DOHH2 (cell line): ENCODE measurements at regions not wholly inside any gene's neighbourhood (a gene's known extent, or its start where the extent isn't known, plus 50 kb on each side); places are given as distances from the start of the nearest gene placed in this dataset.

Source experiments
- H3F3A ChIP-seq: fragments of 200-600 bp; sonication (generic), shearing (Covaris generic); 2 replicates; pipeline ENCODE4 v1.6.0; 2016; ENCODE audit warnings: antibody characterized with exemption, mild to moderate bottlenecking; ENCODE audit not compliant: control insufficient read depth, insufficient read depth
- H3K27ac ChIP-seq: fragments of 200-600 bp; sonication (generic); 2 replicates; pipeline ENCODE4 v1.5.1; 2014; ENCODE audit warnings: low read depth, mild to moderate bottlenecking, low read length, moderate library complexity
- H3K27me3 ChIP-seq: fragments of 200-600 bp; sonication (generic); 2 replicates; pipeline ENCODE4 v1.6.1; 2014; ENCODE audit warnings: mild to moderate bottlenecking, low read length, mixed read lengths; ENCODE audit not compliant: control insufficient read depth
- H3K36me3 ChIP-seq: fragments of 200-600 bp; sonication (generic); 2 replicates; pipeline ENCODE4 v1.6.1; 2014; ENCODE audit warnings: mild to moderate bottlenecking, low read length, moderate library complexity, mixed read lengths; ENCODE audit not compliant: control insufficient read depth
- H3K4me1 ChIP-seq: fragments of 200-600 bp; sonication (generic); 2 replicates; pipeline ENCODE4 v1.6.1; 2014; ENCODE audit warnings: mild to moderate bottlenecking, low read length, mixed read lengths; ENCODE audit not compliant: control insufficient read depth
- H3K4me2 ChIP-seq: fragments of 200-600 bp; sonication (generic); 2 replicates; pipeline ENCODE4 v1.6.0; 2014; ENCODE audit warnings: mild to moderate bottlenecking, low read length, moderate library complexity
- H3K4me3 ChIP-seq: fragments of 200-600 bp; sonication (generic); 2 replicates; pipeline ENCODE4 v1.5.1; 2014; ENCODE audit warnings: mild to moderate bottlenecking, low read length, mixed read lengths
- H3K79me2 ChIP-seq: fragments of 200-600 bp; sonication (generic); 2 replicates; pipeline ENCODE4 v1.6.1; 2014; ENCODE audit warnings: mild to moderate bottlenecking, low read length, mixed read lengths; ENCODE audit not compliant: control insufficient read depth
- H3K9me2 ChIP-seq: fragments of 200-600 bp; sonication (generic); replicated peaks from 2 replicates; pipeline ENCODE4 v1.6.1; 2014; ENCODE audit warnings: mild to moderate bottlenecking, low read length, mixed read lengths; ENCODE audit not compliant: control insufficient read depth
- H3K9me3 ChIP-seq: fragments of 200-600 bp; sonication (generic); 2 replicates; pipeline ENCODE4 v1.6.1; 2014; ENCODE audit warnings: antibody characterized with exemption, low read length, mixed read lengths; ENCODE audit not compliant: control insufficient read depth, insufficient read depth
- H4K20me1 ChIP-seq: fragments of 200-600 bp; sonication (generic); 2 replicates; pipeline ENCODE4 v1.6.0; 2014; ENCODE audit warnings: low read depth, mild to moderate bottlenecking, antibody characterized with exemption, low read length, moderate library complexity; ENCODE audit not compliant: control insufficient read depth, insufficient read depth
- CTCF ChIP-seq: fragments of 200-600 bp; sonication (generic); IDR thresholded peaks from one replicate; pipeline ENCODE4 v1.5.1; 2014; ENCODE audit warnings: antibody characterized with exemption, mild to moderate bottlenecking, low read depth, low read length; ENCODE audit not compliant: poor library complexity, severe bottlenecking
- EZH2phosphoT487 ChIP-seq: fragments of 200-600 bp; sonication (generic); IDR thresholded peaks from 2 replicates; pipeline ENCODE4 v1.6.1; 2017; ENCODE audit warnings: borderline replicate concordance, mild to moderate bottlenecking, antibody characterized with exemption, low read length, moderate library complexity, mixed read lengths

DNA sequence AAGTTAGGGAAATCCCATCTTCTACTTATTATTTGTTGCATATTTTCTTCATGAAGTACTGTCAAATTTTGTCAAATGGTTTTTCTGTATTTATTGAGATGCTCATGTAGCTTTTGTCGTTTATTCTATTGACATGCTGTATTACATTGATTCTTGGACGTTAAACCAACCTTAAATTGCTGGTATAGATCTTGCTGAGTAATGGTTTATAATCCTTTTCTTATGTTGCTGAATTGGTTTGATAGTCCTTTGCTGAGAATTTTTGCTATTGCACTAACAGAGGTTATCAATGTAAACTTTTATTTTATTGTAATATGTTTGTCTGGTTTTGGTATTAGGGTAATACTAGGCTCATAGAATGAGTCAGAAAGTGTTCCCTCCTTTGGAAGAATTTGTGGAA is 54.3 kb upstream of the COL6A5 start:
- Histone ChIP-seq H3F3A (no peaks in the 10 kb centered on the region), H3K36me3 (no peaks in the 10 kb centered on the region), H3K4me2 (no peak overlapping the region), H3K27ac (no peak overlapping the region), H3K27me3 (no peaks in the 10 kb centered on the region), H3K9me2 (no peaks in the 10 kb centered on the region), H3K79me2 (no peaks in the 10 kb centered on the region), H4K20me1 (no peaks in the 10 kb centered on the region), H3K4me3 (no peak overlapping the region), H3K9me3 (no peaks in the 10 kb centered on the region; the same call in 1 of the 2 replicates), H3K4me1 (no peaks in the 10 kb centered on the region)
- TF ChIP-seq EZH2phosphoT487 (no peak), CTCF (no peak)

DNA sequence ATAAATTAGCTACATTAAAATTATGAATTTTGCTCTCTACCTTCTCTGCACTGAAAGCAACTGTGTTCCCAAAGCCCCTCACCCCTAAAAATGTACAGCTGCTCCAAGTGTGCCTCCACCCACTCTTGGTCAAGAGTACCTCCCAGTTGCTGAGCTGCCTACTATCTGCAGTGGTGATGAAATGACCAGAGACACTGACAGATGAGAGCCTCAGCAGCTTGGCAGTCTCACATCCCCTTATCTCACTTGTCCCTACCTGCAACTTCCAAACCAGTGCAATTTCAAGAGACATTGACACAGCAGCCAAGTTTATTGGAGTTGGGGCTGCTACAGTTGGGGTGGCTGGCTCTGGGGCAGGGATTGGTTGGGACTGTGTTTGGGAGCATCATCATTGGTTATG is 52.2 kb upstream of the COL6A5 start:
- H3K9me2 ChIP-seq = no peaks in the 10 kb centered on the region
- H3K27ac ChIP-seq = no peak overlapping the region
- H4K20me1 ChIP-seq = no peaks in the 10 kb centered on the region
- H3K36me3 ChIP-seq = no peaks in the 10 kb centered on the region
- TF ChIP-seq EZH2phosphoT487 = no peak
- no peak for TF ChIP-seq CTCF
- no peaks in the 10 kb centered on the region for H3K79me2 ChIP-seq
- H3K9me3 ChIP-seq = no peaks in the 10 kb centered on the region; the same call in 1 of the 2 replicates
- H3F3A ChIP-seq = no peaks in the 10 kb centered on the region
- no peaks in the 10 kb centered on the region for H3K27me3 ChIP-seq
- no peak overlapping the region for H3K4me3 ChIP-seq
- H3K4me2 ChIP-seq = no peak overlapping the region
- H3K4me1 ChIP-seq = no peaks in the 10 kb centered on the region
